Sigmoid colon (tissue), 6 donors: ENCODE measurements at regions not wholly inside any gene's neighbourhood (a gene's known extent, or its start where the extent isn't known, plus 50 kb on each side); places are given as distances from the start of the nearest gene placed in this dataset.

Experiments used
- DNase-seq: peaks from one replicate; pipeline ENCODE4 v3.0.0-alpha.2; 2019
- H3K27ac ChIP-seq, 4 donors: fragments of 200-600 bp; sonication (generic); one replicate each; pipeline ENCODE4 v1.5.1; 2016 to 2019; ENCODE audit warnings: mild to moderate bottlenecking in 1 of 4
- H3K27me3 ChIP-seq, 3 donors: fragments of 200-600 bp; sonication (generic); one replicate each; pipeline ENCODE4 v1.5.1; 2019; ENCODE audit warnings: mild to moderate bottlenecking in 1 of 3
- H3K36me3 ChIP-seq, 4 donors: fragments of 200-600 bp; sonication (generic); one replicate each; pipeline ENCODE4 v1.5.1; 2016 to 2019
- H3K4me1 ChIP-seq, 4 donors: fragments of 200-600 bp; sonication (generic); one replicate each; pipeline ENCODE4 v1.5.1; 2017 to 2019
- H3K4me3 ChIP-seq, 4 donors: fragments of 200-600 bp; sonication (generic); one replicate each; pipeline ENCODE4 v1.5.1; 2017 to 2019; ENCODE audit warnings: mild to moderate bottlenecking in 2 of 4, moderate library complexity in 1 of 4
- H3K9me3 ChIP-seq, 4 donors: fragments of 200-600 bp in 3 of 4; sonication (generic) in 3 of 4; one replicate each; pipeline versions ENCODE4 v1.5.1 to v1.6.1; 2013 to 2019
- CTCF ChIP-seq, 4 experiments: fragments of 450-650 bp in 3 of 4; fragments of 200-600 bp in 1 of 4; IDR thresholded peaks; one replicate each; pipeline ENCODE4 v1.5.1; 2016 to 2019; ENCODE audit warnings: antibody characterized with exemption in 4 of 4, mild to moderate bottlenecking in 3 of 4, moderate library complexity in 2 of 4
- EP300 ChIP-seq, 4 donors: sonication (generic); formaldehyde crosslinking; IDR thresholded peaks; one replicate each; pipeline ENCODE4 v1.6.1; 2017; ENCODE audit warnings: antibody characterized with exemption in 4 of 4
- POLR2A ChIP-seq, 2 donors: fragments of 450-650 bp; IDR thresholded peaks; one replicate each; pipeline ENCODE4 v1.6.1; 2016; ENCODE audit warnings: antibody characterized with exemption in 2 of 2, mild to moderate bottlenecking in 2 of 2, moderate library complexity in 2 of 2
- POLR2AphosphoS5 ChIP-seq, 4 donors: sonication (generic); formaldehyde crosslinking; IDR thresholded peaks; one replicate each; pipeline ENCODE4 v1.6.1; 2017; ENCODE audit warnings: antibody characterized with exemption in 4 of 4
- WGBS, 2 donors: extraction: QIAGEN DNeasy Blood & Tissue Kit; methylation state at CpG; one replicate each; pipeline ENCODE4 v1.1.7; 2013; 5-methylcytosine and 5-hydroxymethylcytosine counted together
- intact Hi-C: fragments of 100-400 bp; cut with DNase I; formaldehyde crosslinking; loops from one replicate; pipeline ENCODE4 v1.15.1; 2023
- small RNA-seq, 3 donors: library from RNA; depleted of rRNA; stranded (forward); fragments of <200 nt; gene quantifications; one replicate each; pipeline ENCODE3, GENCODE V24; 2016
- donor health status: healthy with polysubstance abuse.
- donor health status: healthy.

GRCh38 chr4:29459926-29460325 is 1260.2 kb upstream of the PCDH7 start:
- WGBS, 2 donors = 72 to 86% methylated on average over 3 of the region's 3 CpGs
- Histone ChIP-seq H3K9me3 (peaks cover 0 to 5% (median 0%) of the 10 kb centered on the region in 4 donors), H3K27ac (no peak overlapping the region), H3K27me3 (no peaks in the 10 kb centered on the region), H3K36me3 (no peaks in the 10 kb centered on the region), H3K4me1 (no peaks in the 10 kb centered on the region), H3K4me3 (no peak overlapping the region)
- intact Hi-C loops = no loop called here
- no peak for TF ChIP-seq POLR2AphosphoS5 (IDR thresholded peaks at IDR 0.05)
- TF ChIP-seq POLR2A (IDR thresholded peaks at IDR 0.05) = no peak
- TF ChIP-seq CTCF (IDR thresholded peaks at IDR 0.05) = no peak
- TF ChIP-seq EP300 (IDR thresholded peaks at IDR 0.05) = no peak
- no peak for DNase-seq

- WGBS, 2 donors = 18 to 47% methylated on average over 1 of the region's 1 CpG
- intact Hi-C loops = no loop called here
- TF ChIP-seq POLR2AphosphoS5 (IDR thresholded peaks at IDR 0.05) (peak in 3 of 4 donors; percentile 17 to 71 (median 66)), CTCF (IDR thresholded peaks at IDR 0.05) (no peak), EP300 (IDR thresholded peaks at IDR 0.05) (no peak), POLR2A (IDR thresholded peaks at IDR 0.05) (no peak)
These were observed 1253.0 kb upstream of the PCDH7 start for GRCh38 chr4:29467044-29467717.

More at GRCh38 chr4:29467044-29467717, 1253.0 kb upstream of the PCDH7 start:
- no peaks in the 10 kb centered on the region for H3K27me3 ChIP-seq
- no peaks in the 10 kb centered on the region for H3K36me3 ChIP-seq
- H3K27ac ChIP-seq = peak overlapping the region in 1 of 4 donors; percentile 2
- no peak overlapping the region for H3K4me3 ChIP-seq
- peaks cover 0 to 15% (median 7%) of the 10 kb centered on the region in 4 donors for H3K4me1 ChIP-seq
- no peak for DNase-seq
- no peaks in the 10 kb centered on the region for H3K9me3 ChIP-seq

Small RNAs in the stretch of these regions (small RNA-seq; reads per million reads assigned to genes)
- gene RF00019 (0 reads per million in 3 donors), gene RN7SL101P (0 reads per million in 3 donors)
